Occipital lobe (tissue), 1 donor: ENCODE measurements at regions not wholly inside any gene's neighbourhood (a gene's known extent, or its start where the extent isn't known, plus 50 kb on each side); places are given as distances from the start of the nearest gene placed in this dataset.

Experiments used
- DNase-seq: peaks from one replicate; lab custom pipeline; 2025; lab: John Stamatoyannopoulos, UW

GRCh38 chr4:138320831-138321230 lies 78.7 kb upstream of the SLC7A11 start:
- no peak for DNase-seq

GRCh38 chr4:138320030-138320429 lies 77.9 kb upstream of the SLC7A11 start:
- DNase-seq = no peak

- no peak for DNase-seq
Measured at GRCh38 chr4:138317175-138317748, 75.1 kb upstream of the SLC7A11 start.

GRCh38 chr4:138312536-138312911 lies 70.4 kb upstream of the SLC7A11 start:
- DNase-seq = no peak

- no peak for DNase-seq
Measured at GRCh38 chr4:138311771-138312535, 69.8 kb upstream of the SLC7A11 start.

- DNase-seq = no peak
Measured at GRCh38 chr4:138310991-138311390, 68.8 kb upstream of the SLC7A11 start.

- DNase-seq = no peak
Measured at GRCh38 chr4:138310498-138310897, 68.3 kb upstream of the SLC7A11 start.

- no peak for DNase-seq
Measured at GRCh38 chr4:138308356-138308755, 66.2 kb upstream of the SLC7A11 start.

- no peak for DNase-seq
Measured at GRCh38 chr4:138307319-138307718, 65.2 kb upstream of the SLC7A11 start.

- no peak for DNase-seq
Measured at GRCh38 chr4:138305050-138305449, 62.9 kb upstream of the SLC7A11 start.

- DNase-seq = no peak
Measured at GRCh38 chr4:138301536-138301935, 59.4 kb upstream of the SLC7A11 start.

GRCh38 chr4:138300616-138301015 lies 58.5 kb upstream of the SLC7A11 start:
- DNase-seq = no peak

GRCh38 chr4:138299881-138300280 lies 57.7 kb upstream of the SLC7A11 start:
- DNase-seq = no peak

GRCh38 chr4:138298866-138299265 lies 56.7 kb upstream of the SLC7A11 start:
- no peak for DNase-seq

GRCh38 chr4:138298431-138298830 lies 56.3 kb upstream of the SLC7A11 start:
- no peak for DNase-seq

- no peak for DNase-seq
Measured at GRCh38 chr4:138297743-138298405, 55.7 kb upstream of the SLC7A11 start.

- DNase-seq = no peak
Measured at GRCh38 chr4:138292321-138292720, 50.2 kb upstream of the SLC7A11 start.
